GM21529 (cell line): ENCODE measurements at regions not wholly inside any gene's neighbourhood (a gene's known extent, or its start where the extent isn't known, plus 50 kb on each side); places are given as distances from the start of the nearest gene placed in this dataset.
A peak's percentile ranks its signal among the peaks of the same experiment; 100 is the strongest.

Experiments
- ATAC-seq: cut with Tn5 transposase; IDR thresholded peaks from one replicate; pipeline ENCODE4 v1.9.1; 2021; ENCODE audit not compliant: unreplicated experiment

DNA sequence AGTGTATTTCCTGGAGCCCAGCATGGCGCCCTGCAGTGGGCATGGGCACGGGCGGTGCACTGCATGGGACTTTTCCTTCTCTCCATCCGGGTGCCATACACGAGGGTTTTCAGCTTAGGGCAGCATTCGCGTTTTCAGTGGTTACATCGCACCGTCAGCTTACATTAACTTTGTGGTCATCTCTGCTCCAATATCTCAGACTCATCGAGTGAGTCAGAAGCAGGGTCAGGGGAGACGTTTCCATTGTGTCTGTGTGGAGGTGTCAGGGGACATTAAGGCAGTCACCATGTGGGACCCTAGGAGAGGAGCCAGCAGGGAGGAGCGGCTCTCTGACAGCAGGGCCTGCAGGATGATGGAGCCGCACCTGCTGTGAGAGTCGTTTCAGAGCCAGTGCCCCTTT lies 541.0 kb downstream of the FGF9 start:
- no peak for ATAC-seq

DNA sequence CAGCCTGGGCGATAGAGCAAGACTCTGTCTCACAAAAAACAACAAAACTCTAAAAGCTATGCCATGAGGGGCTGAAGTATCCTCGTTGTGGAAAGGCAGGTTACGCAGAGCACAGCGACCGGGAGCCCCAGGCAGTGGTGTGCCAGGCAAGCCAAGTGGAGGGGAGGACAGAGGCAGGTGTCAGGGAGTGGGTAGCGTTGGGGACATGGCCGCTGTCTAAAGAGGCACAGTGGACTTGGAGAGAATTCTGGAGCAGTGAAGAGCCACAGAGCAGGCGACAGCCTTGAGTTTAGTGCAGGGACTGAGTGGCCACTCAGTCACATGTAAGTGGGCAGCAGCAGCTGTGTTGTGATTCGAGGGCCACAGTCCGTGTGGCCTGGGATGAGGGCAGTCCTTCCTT lies 541.7 kb downstream of the FGF9 start:
- no peak for ATAC-seq

- ATAC-seq, result no peak
Observed at GRCh38 chr13:22214184-22214583, 543.3 kb downstream of the FGF9 start.

DNA sequence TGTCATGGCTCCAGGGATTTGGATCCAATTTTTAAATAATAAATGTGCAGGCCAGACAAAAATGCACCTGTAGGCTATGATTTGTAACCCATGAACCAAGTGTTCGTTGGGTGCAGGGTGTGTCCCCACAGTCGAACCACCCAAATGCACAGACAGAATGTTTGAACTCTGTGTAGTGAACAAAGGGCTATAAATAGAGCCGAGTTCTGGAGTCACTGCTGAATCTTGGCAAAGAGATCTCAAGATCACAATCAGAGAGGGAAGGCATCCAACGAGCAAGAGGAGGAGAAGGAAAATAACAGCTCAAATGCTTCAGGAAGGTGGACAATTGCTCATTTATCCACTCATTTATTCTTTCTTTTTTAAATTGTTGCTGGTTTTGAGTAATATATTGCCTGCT lies 547.9 kb downstream of the FGF9 start:
- ATAC-seq, result no peak

GRCh38 chr13:22219709-22220108 lies 548.8 kb downstream of the FGF9 start:
- ATAC-seq, result no peak

GRCh38 chr13:22220151-22221135 lies 549.6 kb downstream of the FGF9 start:
- no peak for ATAC-seq

GRCh38 chr13:22223411-22223810 lies 552.5 kb downstream of the FGF9 start:
- no peak for ATAC-seq

GRCh38 chr13:22226086-22226485 lies 555.2 kb downstream of the FGF9 start:
- no peak for ATAC-seq

DNA sequence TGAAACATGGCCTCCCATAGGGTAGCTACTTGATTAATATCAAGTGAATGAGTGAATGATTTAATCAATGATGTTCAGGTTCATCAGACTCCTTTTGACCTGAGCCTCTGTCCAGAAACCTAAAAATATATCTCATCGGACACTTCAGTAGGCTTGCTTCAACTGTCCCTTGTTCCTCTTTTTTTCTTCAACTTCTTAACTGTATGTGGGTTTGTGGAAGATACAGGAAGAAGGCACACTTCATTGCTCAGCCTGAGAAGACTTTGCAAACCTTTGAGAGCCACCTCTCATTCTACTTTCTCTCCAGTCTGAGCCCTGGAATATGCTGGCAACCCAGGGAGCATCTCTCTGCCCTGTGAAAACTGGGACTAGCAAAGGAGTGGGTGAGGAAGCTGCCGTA lies 557.0 kb downstream of the FGF9 start:
- peak; percentile 69 for ATAC-seq

GRCh38 chr13:22229916-22230315 lies 559.0 kb downstream of the FGF9 start:
- ATAC-seq, result no peak

DNA sequence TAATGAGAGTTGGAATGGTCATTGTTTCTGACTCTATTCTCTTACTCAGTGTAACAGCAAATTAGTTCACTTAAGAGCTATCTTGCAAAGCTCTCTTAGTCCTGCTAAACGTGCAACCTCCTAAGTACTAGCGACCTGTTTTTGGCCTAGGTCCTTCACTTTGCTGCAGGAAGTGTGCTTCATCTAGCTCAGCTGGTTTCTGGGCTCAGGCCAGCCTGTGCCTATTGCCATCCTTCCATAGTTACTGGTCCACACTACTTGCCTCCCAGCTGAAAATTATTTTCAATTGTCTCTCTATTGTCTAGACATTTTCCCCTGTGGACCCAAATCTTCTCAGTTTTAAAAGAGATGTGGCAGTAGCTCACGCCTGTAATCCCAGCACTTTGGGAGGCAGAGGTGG lies 561.3 kb downstream of the FGF9 start:
- no peak for ATAC-seq

- no peak for ATAC-seq
Observed at GRCh38 chr13:22235285-22235949, 564.5 kb downstream of the FGF9 start.

- no peak for ATAC-seq
Observed at GRCh38 chr13:22235950-22236290, 565.0 kb downstream of the FGF9 start.

GRCh38 chr13:22238269-22238668 lies 567.4 kb downstream of the FGF9 start:
- no peak for ATAC-seq

GRCh38 chr13:22240716-22241115 lies 569.8 kb downstream of the FGF9 start:
- ATAC-seq, result no peak

DNA sequence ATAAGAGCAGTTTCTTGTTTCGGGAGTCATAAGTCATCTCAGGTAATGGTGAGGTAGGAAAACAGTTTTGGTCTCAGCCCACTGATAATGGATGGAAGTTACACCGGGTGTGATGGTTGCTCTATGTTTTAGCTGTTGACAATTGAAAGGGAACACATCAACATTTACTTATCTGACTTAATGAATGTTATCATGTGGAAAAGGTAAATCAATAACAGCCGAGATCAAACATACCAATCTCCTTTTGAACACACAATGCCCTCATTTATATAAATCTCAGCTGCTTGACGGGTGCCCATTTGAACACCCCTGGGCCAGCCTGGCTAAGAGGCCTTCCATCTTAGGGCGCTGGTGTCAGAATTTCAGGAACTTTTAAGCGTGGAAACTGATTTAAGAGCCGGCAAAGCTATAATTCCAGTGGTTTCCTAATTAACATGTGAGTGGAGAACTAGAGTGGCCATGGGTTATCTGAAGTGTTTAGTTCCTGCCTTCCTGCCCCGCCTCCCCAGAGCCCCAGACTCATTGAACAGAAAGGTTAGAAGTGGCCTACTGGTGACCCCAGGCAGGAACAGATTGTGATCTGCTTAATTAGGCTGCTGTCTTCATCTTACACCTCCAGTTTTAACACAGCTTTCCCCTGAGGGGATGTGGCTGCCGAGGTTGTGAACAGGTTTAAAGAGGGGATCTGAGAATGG lies 572.7 kb downstream of the FGF9 start:
- no peak for ATAC-seq

- no peak for ATAC-seq
Observed at GRCh38 chr13:22252281-22252830, 581.5 kb downstream of the FGF9 start.

- ATAC-seq, result no peak
Observed at GRCh38 chr13:22253107-22253506, 582.2 kb downstream of the FGF9 start.

DNA sequence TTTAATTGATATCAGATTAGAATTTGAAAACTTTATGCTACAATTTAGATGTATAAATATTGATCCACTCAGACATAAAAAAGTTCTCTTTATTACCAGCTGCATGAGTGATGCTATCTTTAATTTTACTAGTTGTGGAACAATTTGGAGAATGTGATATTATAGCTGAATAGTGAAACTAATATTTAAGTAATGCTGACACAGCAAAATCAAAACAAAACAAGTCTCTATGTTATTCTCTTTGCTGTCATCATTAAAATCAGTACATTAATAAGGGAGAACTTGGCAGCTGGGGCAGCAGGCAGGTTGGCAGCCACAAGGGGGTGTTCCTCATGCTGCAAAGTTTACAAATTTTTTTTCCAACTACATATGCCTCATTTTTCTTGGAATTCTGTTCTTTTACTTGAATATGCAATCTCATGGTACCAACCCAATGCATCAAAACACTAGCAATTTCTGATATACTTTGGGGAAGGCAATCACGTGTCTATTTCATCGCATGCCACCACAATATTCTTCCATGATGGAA lies 585.3 kb downstream of the FGF9 start:
- ATAC-seq, result no peak

DNA sequence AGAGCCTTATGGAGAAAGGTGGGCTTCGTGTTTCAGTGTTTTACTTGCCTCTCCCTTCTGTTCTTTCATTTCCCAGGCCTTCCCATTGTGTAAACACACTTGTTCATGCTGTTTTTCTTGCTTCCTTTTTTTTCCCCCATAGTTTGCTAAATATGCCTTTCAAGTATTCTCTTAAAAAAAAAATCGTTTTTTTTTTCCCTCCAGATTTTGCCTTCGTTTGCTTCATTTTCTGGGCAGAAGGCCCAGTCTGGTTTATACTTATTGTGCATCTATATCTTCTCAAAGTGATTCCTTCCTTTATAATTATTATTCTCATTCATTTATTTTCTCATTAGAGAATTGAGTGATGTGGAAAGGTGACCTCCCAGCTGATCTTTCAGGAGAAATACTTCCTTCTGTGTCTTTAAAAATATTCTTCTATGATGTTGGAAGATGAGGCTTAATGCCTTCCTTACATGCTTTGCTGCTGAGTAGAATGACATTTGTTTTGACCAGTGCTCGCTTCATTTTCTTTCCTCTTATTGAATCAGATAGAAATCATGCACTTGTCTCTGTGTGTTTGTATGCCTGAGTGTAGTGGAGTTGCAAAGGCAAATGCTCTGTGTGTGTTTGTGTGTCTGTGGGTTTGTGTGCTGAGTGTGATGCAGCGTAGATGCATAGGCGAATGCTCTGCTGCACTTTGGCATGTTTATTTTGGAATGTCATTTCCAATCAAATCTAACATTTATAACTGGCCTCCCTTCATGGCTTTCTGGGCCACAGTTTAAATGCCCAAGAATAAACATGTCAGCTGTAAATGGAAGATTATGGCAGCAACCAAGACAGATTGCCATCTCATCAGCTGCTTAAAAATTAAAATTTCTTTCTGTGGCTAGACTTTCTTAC lies 591.4 kb downstream of the FGF9 start:
- ATAC-seq, result no peak
